Transverse colon (tissue), 4 donors: ENCODE measurements at regions not wholly inside any gene's neighbourhood (a gene's known extent, or its start where the extent isn't known, plus 50 kb on each side); places are given as distances from the start of the nearest gene placed in this dataset.

ENCODE experiments used
- DNase-seq: peaks from one replicate; pipeline ENCODE4 v3.0.0-alpha.2; 2019
- H3K27ac ChIP-seq, 4 donors: fragments of 200-600 bp; sonication (generic); 2 replicates each; pipeline ENCODE4 v1.5.1; 2016 to 2018; ENCODE audit warnings: inconsistent platforms in 4 of 4
- H3K27me3 ChIP-seq: fragments of 200-600 bp; sonication (generic); 2 replicates; pipeline ENCODE4 v1.5.1; 2017; ENCODE audit warnings: inconsistent platforms
- H3K36me3 ChIP-seq, 4 donors: fragments of 200-600 bp; sonication (generic); 2 replicates each; pipeline ENCODE4 v1.5.1; 2017 to 2019; ENCODE audit warnings: inconsistent platforms in 4 of 4
- H3K4me1 ChIP-seq, 4 donors: fragments of 200-600 bp; sonication (generic); 2 replicates each; pipeline ENCODE4 v1.5.1; 2017 to 2020; ENCODE audit warnings: inconsistent platforms in 4 of 4
- H3K4me3 ChIP-seq, 4 donors: fragments of 200-600 bp; sonication (generic); 1 replicate in 1 of 4; 2 replicates in 3 of 4; pipeline versions ENCODE4 v1.5.1 to v1.6.1; 2017 to 2019; ENCODE audit warnings: inconsistent platforms in 4 of 4
- H3K9me3 ChIP-seq, 2 donors: fragments of 200-600 bp; sonication (generic); 2 replicates each; pipeline ENCODE4 v1.5.1; 2017 to 2019; ENCODE audit warnings: inconsistent platforms in 2 of 2
- CTCF ChIP-seq, 5 experiments: fragments of 200-600 bp in 3 of 5; fragments of 450-650 bp in 2 of 5; sonication (generic) in 3 of 5; IDR thresholded peaks; 1 replicate in 2 of 5; 2 replicates in 3 of 5; pipeline ENCODE4 v1.5.1; 2016 to 2017; ENCODE audit warnings: antibody characterized with exemption in 5 of 5, inconsistent platforms in 3 of 5, mild to moderate bottlenecking in 2 of 5, moderate library complexity in 1 of 5
- EP300 ChIP-seq: sonication (generic); formaldehyde crosslinking; IDR thresholded peaks from one replicate; pipeline ENCODE4 v1.6.1; 2017; ENCODE audit warnings: antibody characterized with exemption, low read depth
- POLR2A ChIP-seq: fragments of 450-650 bp; IDR thresholded peaks from one replicate; pipeline ENCODE4 v1.6.1; 2016; ENCODE audit warnings: antibody characterized with exemption, mild to moderate bottlenecking, moderate library complexity
- POLR2AphosphoS5 ChIP-seq, 3 donors: sonication (generic); formaldehyde crosslinking; IDR thresholded peaks; one replicate each; pipeline ENCODE4 v1.6.1; 2016; ENCODE audit warnings: antibody characterized with exemption in 3 of 3
- WGBS, 2 donors: methylation state at CpG; one replicate each; pipeline ENCODE4 v1.1.5; 2018; ENCODE audit warnings: low coverage in 1 of 2; 5-methylcytosine and 5-hydroxymethylcytosine counted together
- in situ Hi-C, 4 donors: fragments of 200-750 bp; cut with MboI; loops; one replicate each; pipeline versions ENCODE4 v1.15.0 to v1.15.1; 2017; ENCODE audit warnings: low sequenced_read_pairs in 3 of 4, low pct_ligation_motif_present in 1 of 4, low pct_unique_long_range_greater_than_20kb in 1 of 4
- intact Hi-C: fragments of 100-400 bp; cut with DNase I; formaldehyde crosslinking; loops from one replicate; pipeline ENCODE4 v1.15.1; 2023; ENCODE audit warnings: low total_unique reads

GRCh38 chr11:131179836-131180235, 190.6 kb upstream of the NTM start:
- 61 to 84% methylated on average over 3 to 4 of the region's 4 CpGs for WGBS, 2 donors
- no peak for TF ChIP-seq POLR2A
- no peak for TF ChIP-seq POLR2AphosphoS5 (IDR thresholded peaks at IDR 0.05)
- TF ChIP-seq EP300: no peak
- TF ChIP-seq CTCF (IDR thresholded peaks at IDR 0.05): no peak
- in situ Hi-C loops (no loop called here), intact Hi-C loops (no loop called here)
- H3K27me3 ChIP-seq: no peaks in the 10 kb centered on the region
- no peak overlapping the region for H3K27ac ChIP-seq
- H3K4me3 ChIP-seq: no peak overlapping the region
- DNase-seq: no peak
- no peaks in the 10 kb centered on the region for H3K4me1 ChIP-seq
- H3K36me3 ChIP-seq: no peaks in the 10 kb centered on the region
- H3K9me3 ChIP-seq: no peaks in the 10 kb centered on the region

- H3K27me3 ChIP-seq: no peaks in the 10 kb centered on the region
- H3K36me3 ChIP-seq: no peaks in the 10 kb centered on the region
- TF ChIP-seq POLR2AphosphoS5 (IDR thresholded peaks at IDR 0.05) (no peak), CTCF (IDR thresholded peaks at IDR 0.05) (no peak), POLR2A (no peak), EP300 (no peak)
- H3K9me3 ChIP-seq: no peaks in the 10 kb centered on the region
- no peak overlapping the region for H3K4me3 ChIP-seq
- H3K4me1 ChIP-seq: no peaks in the 10 kb centered on the region
- no peak overlapping the region for H3K27ac ChIP-seq
- intact Hi-C loops (no loop called here), in situ Hi-C loops (no loop called here)
- 79% methylated on average over 3 of the region's 3 CpGs; no CpG with 5 or more reads in 1 of the 2 donors for WGBS, 2 donors
- no peak for DNase-seq
These were observed 184.5 kb upstream of the NTM start for GRCh38 chr11:131185915-131186314.

DNA sequence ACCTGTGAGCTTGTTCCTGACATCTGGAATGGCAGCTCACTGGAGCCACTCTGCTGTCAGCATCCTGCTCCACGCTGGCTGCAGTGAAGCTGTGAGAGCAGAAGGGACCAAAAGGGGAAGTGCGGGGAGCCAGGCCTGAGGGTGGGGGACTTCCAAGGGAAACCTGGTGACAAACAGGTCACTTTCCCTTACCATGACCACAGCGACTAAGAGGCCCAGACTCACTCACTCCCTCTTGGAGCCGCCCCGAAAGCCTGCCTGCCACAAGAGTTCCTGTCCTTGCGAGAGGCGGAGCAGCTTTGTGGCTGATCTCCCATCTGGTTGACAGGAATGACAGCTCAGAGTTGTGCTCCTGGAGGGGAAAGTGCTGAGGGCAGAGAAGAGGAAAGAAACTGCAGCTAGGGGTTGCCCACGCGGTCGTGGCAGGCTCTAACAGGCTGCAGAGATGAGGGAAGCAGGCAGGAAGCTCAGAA, 183.8 kb upstream of the NTM start:
- in situ Hi-C loops (no loop called here), intact Hi-C loops (no loop called here)
- Histone ChIP-seq H3K4me3 (no peak overlapping the region), H3K9me3 (no peaks in the 10 kb centered on the region), H3K27ac (no peak overlapping the region), H3K4me1 (no peaks in the 10 kb centered on the region), H3K36me3 (no peaks in the 10 kb centered on the region), H3K27me3 (no peaks in the 10 kb centered on the region)
- TF ChIP-seq POLR2AphosphoS5 (IDR thresholded peaks at IDR 0.05): no peak
- no peak for TF ChIP-seq CTCF (IDR thresholded peaks at IDR 0.05)
- TF ChIP-seq POLR2A: no peak
- no peak for TF ChIP-seq EP300
- no peak for DNase-seq
- WGBS, 2 donors: 28 to 49% methylated on average over 3 to 10 of the region's 10 CpGs

GRCh38 chr11:131190446-131190845, 180.0 kb upstream of the NTM start:
- 86 to 87% methylated on average over 3 to 5 of the region's 5 CpGs for WGBS, 2 donors
- Histone ChIP-seq H3K36me3 (no peaks in the 10 kb centered on the region), H3K9me3 (no peaks in the 10 kb centered on the region), H3K4me3 (no peak overlapping the region), H3K27me3 (no peaks in the 10 kb centered on the region), H3K27ac (no peak overlapping the region), H3K4me1 (peaks cover 0 to 2% (median under 1%) of the 10 kb centered on the region in 4 donors)
- DNase-seq: no peak
- in situ Hi-C loops (no loop called here), intact Hi-C loops (no loop called here)
- no peak for TF ChIP-seq POLR2AphosphoS5 (IDR thresholded peaks at IDR 0.05)
- no peak for TF ChIP-seq EP300
- TF ChIP-seq POLR2A: no peak
- no peak for TF ChIP-seq CTCF (IDR thresholded peaks at IDR 0.05)
